Activated CD8-positive, alpha-beta T cell treated with anti-CD3 and anti-CD28 coated beads for 36 hours (primary cell): ENCODE measurements at regions not wholly inside any gene's neighbourhood (a gene's known extent, or its start where the extent isn't known, plus 50 kb on each side); places are given as distances from the start of the nearest gene placed in this dataset.

Experiments
- ATAC-seq: fragments of 200-7000 bp; cut with Tn5 transposase; one replicate; pipeline ENCODE4 v1.10.0; 2021; ENCODE audit warnings: mild to moderate bottlenecking, moderate library complexity
- CTCF ChIA-PET: fragments of 350-600 bp; sonication (Branson Sonifier 250); formaldehyde crosslinking; loops from one replicate; lab custom pipeline; 2021; ENCODE audit warnings: antibody characterized with exemption; lab: Charles Lee
- POLR2A ChIA-PET: fragments of 350-600 bp; sonication (Branson Sonifier 250); formaldehyde crosslinking; loops from one replicate; lab custom pipeline; 2021; ENCODE audit warnings: antibody characterized with exemption; lab: Charles Lee
- DNase-seq: peaks from one replicate; pipeline ENCODE4 v3.0.0-alpha.2; 2020
- H3K27ac Mint-ChIP-seq: one replicate; pipeline ENCODE4 v1.8.0; 2021; ENCODE audit warnings: mild to moderate bottlenecking, mixed read lengths
- H3K27me3 Mint-ChIP-seq: one replicate; pipeline ENCODE4 v1.8.0; 2021; ENCODE audit warnings: mixed read lengths
- H3K36me3 Mint-ChIP-seq: one replicate; pipeline ENCODE4 v1.8.0; 2021; ENCODE audit warnings: low read depth, mixed read lengths
- H3K4me1 Mint-ChIP-seq: one replicate; pipeline ENCODE4 v1.8.0; 2021; ENCODE audit warnings: low read depth, mixed read lengths
- H3K4me3 Mint-ChIP-seq: one replicate; pipeline ENCODE4 v1.8.0; 2021; ENCODE audit warnings: mild to moderate bottlenecking, moderate library complexity, mixed read lengths
- H3K9me3 Mint-ChIP-seq: one replicate; pipeline ENCODE4 v1.8.0; 2021; ENCODE audit warnings: mixed read lengths
- CTCF ChIP-seq: fragments of 200-600 bp; IDR thresholded peaks from one replicate; pipeline ENCODE4 v1.8.0; 2022; ENCODE audit warnings: antibody characterized with exemption, mild to moderate bottlenecking
- intact Hi-C: fragments of 100-400 bp; cut with micrococcal nuclease; formaldehyde crosslinking; loops from one replicate; pipeline ENCODE4 v1.10.0; 2022

GRCh38 chr14:85731186-85731585, 201.2 kb downstream of the FLRT2 start:
- no peak for TF ChIP-seq CTCF
- no peaks in the 10 kb centered on the region for H3K27me3 Mint-ChIP-seq
- POLR2A ChIA-PET, result no interaction called here
- no peak overlapping the region for H3K4me3 Mint-ChIP-seq
- no peak overlapping the region for H3K27ac Mint-ChIP-seq
- ATAC-seq (no peak), DNase-seq (no peak)
- H3K9me3 Mint-ChIP-seq, result no peaks in the 10 kb centered on the region
- intact Hi-C loops, result no loop called here
- no peaks in the 10 kb centered on the region for H3K4me1 Mint-ChIP-seq
- no peaks in the 10 kb centered on the region for H3K36me3 Mint-ChIP-seq
- CTCF ChIA-PET, result no interaction called here

- intact Hi-C loops, result no loop called here
- no peak for TF ChIP-seq CTCF
- ChIA-PET POLR2A (no interaction called here), CTCF (no interaction called here)
- DNase-seq (no peak), ATAC-seq (no peak)
- Mint-ChIP-seq H3K36me3 (no peaks in the 10 kb centered on the region), H3K9me3 (no peaks in the 10 kb centered on the region), H3K4me1 (no peaks in the 10 kb centered on the region), H3K4me3 (no peak overlapping the region), H3K27ac (no peak overlapping the region), H3K27me3 (no peaks in the 10 kb centered on the region)
Measured at GRCh38 chr14:85728476-85729065, 198.6 kb downstream of the FLRT2 start.

GRCh38 chr14:85714069-85714468, 184.1 kb downstream of the FLRT2 start:
- ATAC-seq, result no peak
- Mint-ChIP-seq H3K36me3 (no peaks in the 10 kb centered on the region), H3K9me3 (no peaks in the 10 kb centered on the region), H3K4me3 (no peak overlapping the region), H3K27ac (no peak overlapping the region), H3K27me3 (no peaks in the 10 kb centered on the region), H3K4me1 (no peaks in the 10 kb centered on the region)
- no peak for TF ChIP-seq CTCF
- no peak for DNase-seq
- intact Hi-C loops, result no loop called here
- ChIA-PET CTCF (no interaction called here), POLR2A (no interaction called here)

GRCh38 chr14:85711620-85712019, 181.7 kb downstream of the FLRT2 start:
- ChIA-PET POLR2A (interaction anchor here (0.5 kb wide), 1 partner anchor 100 kb away, joined by 3 read pairs; no protein-coding TSS in a partner anchor), CTCF (no interaction called here)
- intact Hi-C loops, result no loop called here
- H3K4me3 Mint-ChIP-seq, result no peak overlapping the region
- H3K27ac Mint-ChIP-seq, result no peak overlapping the region
- H3K9me3 Mint-ChIP-seq, result no peaks in the 10 kb centered on the region
- TF ChIP-seq CTCF, result no peak
- H3K27me3 Mint-ChIP-seq, result no peaks in the 10 kb centered on the region
- DNase-seq (no peak), ATAC-seq (no peak)
- H3K4me1 Mint-ChIP-seq, result no peaks in the 10 kb centered on the region
- H3K36me3 Mint-ChIP-seq, result no peaks in the 10 kb centered on the region
